CD4-positive, alpha-beta T cell treated with Interferon alpha-2 for 1 hour (primary cell): ENCODE measurements at regions not wholly inside any gene's neighbourhood (a gene's known extent, or its start where the extent isn't known, plus 50 kb on each side); places are given as distances from the start of the nearest gene placed in this dataset.

Source experiments
- DNase-seq, 2 donors: peaks; one replicate each; pipeline ENCODE4 v3.0.0-alpha.2; 2020 to 2022

- no peak for DNase-seq
These were observed 379.9 kb downstream of the LPIN1 start for GRCh38 chr2:12126318-12126717.

- peak in 1 of 2 donors; percentile 40 for DNase-seq
These were observed 381.2 kb downstream of the LPIN1 start for GRCh38 chr2:12127638-12128037.

- no peak for DNase-seq
These were observed 385.5 kb downstream of the LPIN1 start for GRCh38 chr2:12131975-12132374.

- no peak for DNase-seq
These were observed 395.3 kb downstream of the LPIN1 start for GRCh38 chr2:12141618-12142258.

GRCh38 chr2:12151716-12152115, 405.3 kb downstream of the LPIN1 start:
- no peak for DNase-seq

GRCh38 chr2:12152888-12153287, 406.5 kb downstream of the LPIN1 start:
- no peak for DNase-seq

GRCh38 chr2:12155303-12156051, 409.0 kb downstream of the LPIN1 start:
- DNase-seq = no peak

- no peak for DNase-seq
These were observed 409.9 kb downstream of the LPIN1 start for GRCh38 chr2:12156349-12156748.

- no peak for DNase-seq
These were observed 414.7 kb downstream of the LPIN1 start for GRCh38 chr2:12161085-12161484.

- no peak for DNase-seq
These were observed 416.1 kb downstream of the LPIN1 start for GRCh38 chr2:12162269-12163247.

- DNase-seq = no peak
These were observed 417.4 kb downstream of the LPIN1 start for GRCh38 chr2:12163866-12164265.

GRCh38 chr2:12164689-12165088, 418.3 kb downstream of the LPIN1 start:
- DNase-seq = no peak

- no peak for DNase-seq
These were observed 421.3 kb downstream of the LPIN1 start for GRCh38 chr2:12167525-12168317.

GRCh38 chr2:12168354-12168753, 421.9 kb downstream of the LPIN1 start:
- no peak for DNase-seq

GRCh38 chr2:12168791-12169388, 422.5 kb downstream of the LPIN1 start:
- DNase-seq = peak; percentile 12 to 62

- peak; percentile 67 to 71 for DNase-seq
These were observed 423.3 kb downstream of the LPIN1 start for GRCh38 chr2:12169721-12170120.

- DNase-seq = no peak
These were observed 423.7 kb downstream of the LPIN1 start for GRCh38 chr2:12170121-12170520.

GRCh38 chr2:12173271-12173942, 427.0 kb downstream of the LPIN1 start:
- no peak for DNase-seq

GRCh38 chr2:12173943-12174340, 427.5 kb downstream of the LPIN1 start:
- no peak for DNase-seq

- no peak for DNase-seq
These were observed 428.9 kb downstream of the LPIN1 start for GRCh38 chr2:12175323-12175722.
